Hepatocyte (in vitro differentiated cells): ENCODE measurements at regions not wholly inside any gene's neighbourhood (a gene's known extent, or its start where the extent isn't known, plus 50 kb on each side); places are given as distances from the start of the nearest gene placed in this dataset.

ENCODE experiments used
- EZH2 ChIP-seq: fragments of 200-600 bp; sonication (generic); IDR thresholded peaks from 2 replicates; pipeline ENCODE4 v1.6.1; 2016; ENCODE audit warnings: antibody characterized with exemption, mild to moderate bottlenecking, borderline replicate concordance
- TF ChIP-seq, protein P1 (sequence below): fragments of 200-600 bp; sonication (generic); IDR thresholded peaks from 2 replicates; pipeline ENCODE4 v1.5.1; 2016; ENCODE audit warnings: antibody characterized with exemption, mild to moderate bottlenecking; ENCODE audit not compliant: poor library complexity

DNA sequence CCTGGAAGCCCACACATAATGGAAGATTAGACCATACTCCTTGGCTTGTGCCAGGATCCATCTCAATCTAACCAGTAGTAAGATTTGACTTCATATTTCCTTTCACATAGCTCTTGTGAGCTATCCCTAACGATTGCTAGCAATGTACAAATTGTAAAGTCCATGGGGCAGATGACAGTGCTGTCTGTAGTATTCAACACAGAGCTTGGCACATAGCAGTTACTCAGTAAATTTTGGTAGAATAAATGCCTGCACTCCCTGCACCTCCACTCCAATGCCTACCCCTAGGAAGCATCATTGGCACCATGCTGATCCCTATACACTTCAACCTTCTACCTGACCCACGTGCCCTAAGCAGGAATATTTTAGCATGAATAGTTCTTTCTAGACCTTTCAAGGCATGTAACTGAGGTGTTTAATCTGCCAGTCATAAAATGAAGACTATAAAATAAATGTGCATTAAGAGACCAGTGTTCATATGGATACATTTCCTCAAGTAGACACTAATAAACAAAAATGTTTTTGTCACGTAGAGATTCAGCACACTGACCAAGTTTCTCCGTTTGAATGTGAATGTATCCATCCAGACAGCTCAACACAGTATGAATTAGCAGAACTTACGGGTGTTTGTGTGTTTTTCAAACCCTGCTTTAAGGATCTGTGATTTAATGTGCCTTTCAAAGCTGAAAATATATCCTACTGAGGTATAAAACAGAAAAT is 98.8 kb downstream of the BMP4 start:
- TF ChIP-seq, protein P1, sequence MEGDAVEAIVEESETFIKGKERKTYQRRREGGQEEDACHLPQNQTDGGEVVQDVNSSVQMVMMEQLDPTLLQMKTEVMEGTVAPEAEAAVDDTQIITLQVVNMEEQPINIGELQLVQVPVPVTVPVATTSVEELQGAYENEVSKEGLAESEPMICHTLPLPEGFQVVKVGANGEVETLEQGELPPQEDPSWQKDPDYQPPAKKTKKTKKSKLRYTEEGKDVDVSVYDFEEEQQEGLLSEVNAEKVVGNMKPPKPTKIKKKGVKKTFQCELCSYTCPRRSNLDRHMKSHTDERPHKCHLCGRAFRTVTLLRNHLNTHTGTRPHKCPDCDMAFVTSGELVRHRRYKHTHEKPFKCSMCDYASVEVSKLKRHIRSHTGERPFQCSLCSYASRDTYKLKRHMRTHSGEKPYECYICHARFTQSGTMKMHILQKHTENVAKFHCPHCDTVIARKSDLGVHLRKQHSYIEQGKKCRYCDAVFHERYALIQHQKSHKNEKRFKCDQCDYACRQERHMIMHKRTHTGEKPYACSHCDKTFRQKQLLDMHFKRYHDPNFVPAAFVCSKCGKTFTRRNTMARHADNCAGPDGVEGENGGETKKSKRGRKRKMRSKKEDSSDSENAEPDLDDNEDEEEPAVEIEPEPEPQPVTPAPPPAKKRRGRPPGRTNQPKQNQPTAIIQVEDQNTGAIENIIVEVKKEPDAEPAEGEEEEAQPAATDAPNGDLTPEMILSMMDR = no peak
- TF ChIP-seq EZH2 = no peak
